Neural cell (in vitro differentiated cells): ENCODE measurements at regions not wholly inside any gene's neighbourhood (a gene's known extent, or its start where the extent isn't known, plus 50 kb on each side); places are given as distances from the start of the nearest gene placed in this dataset.

ENCODE experiments used
- H2AFZ ChIP-seq: fragments of 200-600, 300-800 bp; sonication (generic), shearing (Covaris generic); 2 replicates; pipeline ENCODE4 v1.6.0; 2014; ENCODE audit warnings: low read depth, mild to moderate bottlenecking, antibody characterized with exemption, low read length, moderate library complexity
- H3F3A ChIP-seq: fragments of 200-600 bp; shearing (Covaris generic); 2 replicates; pipeline ENCODE4 v1.6.1; 2016; ENCODE audit warnings: mild to moderate bottlenecking, moderate library complexity, mixed read lengths, antibody characterized with exemption, low read length; ENCODE audit not compliant: insufficient read depth, poor library complexity, severe bottlenecking
- H3K27ac ChIP-seq: fragments of 200-600, 300-800 bp; sonication (generic), shearing (Covaris generic); 2 replicates; pipeline ENCODE4 v1.5.1; 2014; ENCODE audit warnings: mild to moderate bottlenecking, low read length, moderate library complexity
- H3K27me3 ChIP-seq: fragments of 300-800, 200-600 bp; sonication (generic), shearing (Covaris generic); 2 replicates; pipeline ENCODE4 v1.6.0; 2014; ENCODE audit warnings: mild to moderate bottlenecking, low read depth, low read length, moderate library complexity; ENCODE audit not compliant: insufficient read depth
- H3K36me3 ChIP-seq: fragments of 300-800, 200-600 bp; sonication (generic), shearing (Covaris generic); 2 replicates; pipeline ENCODE4 v1.5.1; 2014; ENCODE audit warnings: mild to moderate bottlenecking, antibody characterized with exemption, low read length, moderate library complexity; ENCODE audit not compliant: insufficient read depth
- H3K4me2 ChIP-seq: fragments of 300-800, 200-600 bp; sonication (generic), shearing (Covaris generic); 2 replicates; pipeline ENCODE4 v1.6.0; 2014; ENCODE audit warnings: mild to moderate bottlenecking, low read length
- H3K4me3 ChIP-seq: fragments of 300-800, 200-600 bp; sonication (generic), shearing (Covaris generic); 2 replicates; pipeline ENCODE4 v1.5.1; 2014; ENCODE audit warnings: mild to moderate bottlenecking, low read length, moderate library complexity
- H3K79me2 ChIP-seq: fragments of 200-600 bp; shearing (Covaris generic); replicated peaks from 2 replicates; pipeline ENCODE4 v1.6.0; 2014; ENCODE audit warnings: mild to moderate bottlenecking, low read length, moderate library complexity; ENCODE audit not compliant: insufficient read depth
- H3K9ac ChIP-seq: fragments of 300-800, 200-600 bp; sonication (generic), shearing (Covaris generic); 2 replicates; pipeline ENCODE4 v1.6.1; 2016; ENCODE audit warnings: mild to moderate bottlenecking, low read length, mixed read lengths
- H3K9me2 ChIP-seq: fragments of 200-600 bp; shearing (Covaris generic); 2 replicates; pipeline ENCODE4 v1.6.1; 2016; ENCODE audit warnings: mild to moderate bottlenecking, low read length, mixed read lengths; ENCODE audit not compliant: insufficient read depth
- H3K9me3 ChIP-seq: fragments of 200-600, 300-800 bp; sonication (generic), shearing (Covaris generic); 2 replicates; pipeline ENCODE4 v1.6.1; 2016; ENCODE audit warnings: mild to moderate bottlenecking, mixed run types, low read length, moderate library complexity, mixed read lengths
- H4K20me1 ChIP-seq: fragments of 200-600 bp; shearing (Covaris generic); 2 replicates; pipeline ENCODE4 v1.6.1; 2016; ENCODE audit warnings: mild to moderate bottlenecking, mixed run types; ENCODE audit not compliant: insufficient read depth
- CTCF ChIP-seq: fragments of 450-650 bp; IDR thresholded peaks from 2 replicates; pipeline ENCODE4 v1.5.1; 2014; ENCODE audit warnings: antibody characterized with exemption, mild to moderate bottlenecking, moderate library complexity; ENCODE audit not compliant: poor library complexity, severe bottlenecking
- EP300 ChIP-seq: fragments of 450-650 bp; conservative IDR thresholded peaks from 2 replicates; pipeline ENCODE4 v1.6.1; 2014; ENCODE audit warnings: antibody characterized with exemption, mild to moderate bottlenecking, moderate library complexity; ENCODE audit not compliant: poor library complexity, severe bottlenecking
- EZH2 ChIP-seq: fragments of 200-600, 300-800 bp; shearing (Covaris generic), sonication (generic); IDR thresholded peaks from 2 replicates; pipeline ENCODE4 v1.6.1; 2014; ENCODE audit warnings: antibody characterized with exemption, low read length, borderline replicate concordance, mild to moderate bottlenecking; ENCODE audit not compliant: insufficient read depth, poor library complexity, severe bottlenecking
- MXI1 ChIP-seq: fragments of 450-650 bp; conservative IDR thresholded peaks from 2 replicates; pipeline ENCODE4 v1.6.1; 2014; ENCODE audit warnings: antibody characterized with exemption, mild to moderate bottlenecking; ENCODE audit not compliant: poor library complexity, severe bottlenecking
- POLR2AphosphoS5 ChIP-seq: IDR thresholded peaks from 2 replicates; pipeline ENCODE4 v1.6.1; 2012
- RAD21 ChIP-seq: fragments of 450-650 bp; conservative IDR thresholded peaks from 2 replicates; pipeline ENCODE4 v1.6.1; 2014; ENCODE audit warnings: antibody characterized with exemption, mild to moderate bottlenecking, moderate library complexity
- REST ChIP-seq: IDR thresholded peaks from 2 replicates; pipeline ENCODE4 v1.6.1; 2012; ENCODE audit warnings: borderline replicate concordance
- SMC3 ChIP-seq: fragments of 450-650 bp; conservative IDR thresholded peaks from 2 replicates; pipeline ENCODE4 v1.6.1; 2014; ENCODE audit warnings: antibody characterized with exemption, mild to moderate bottlenecking, moderate library complexity; ENCODE audit not compliant: poor library complexity
- TAF1 ChIP-seq: IDR thresholded peaks from 2 replicates; pipeline ENCODE4 v1.6.1; 2012; ENCODE audit warnings: low read depth

GRCh38 chr22:48556222-48556621 lies 1271.5 kb downstream of the BRD1 start:
- Histone ChIP-seq H3K36me3 (no peaks in the 10 kb centered on the region), H2AFZ (no peak overlapping the region), H3K79me2 (no peaks in the 10 kb centered on the region), H3K9me3 (no peaks in the 10 kb centered on the region), H3F3A (no peaks in the 10 kb centered on the region), H3K4me2 (no peak overlapping the region), H3K9me2 (no peaks in the 10 kb centered on the region), H3K27me3 (no peaks in the 10 kb centered on the region), H4K20me1 (no peaks in the 10 kb centered on the region), H3K9ac (no peak overlapping the region), H3K4me3 (no peak overlapping the region), H3K27ac (no peak overlapping the region)
- TF ChIP-seq MXI1 (no peak), REST (no peak), POLR2AphosphoS5 (no peak), EP300 (no peak), TAF1 (no peak), EZH2 (no peak), SMC3 (no peak), CTCF (no peak), RAD21 (no peak)

- Histone ChIP-seq H3K9me3 (no peaks in the 10 kb centered on the region), H3F3A (no peaks in the 10 kb centered on the region), H3K27me3 (no peaks in the 10 kb centered on the region), H3K79me2 (no peaks in the 10 kb centered on the region), H3K4me2 (no peak overlapping the region), H4K20me1 (no peaks in the 10 kb centered on the region), H2AFZ (no peak overlapping the region), H3K36me3 (no peaks in the 10 kb centered on the region), H3K9ac (no peak overlapping the region), H3K4me3 (no peak overlapping the region), H3K27ac (no peak overlapping the region), H3K9me2 (no peaks in the 10 kb centered on the region)
- TF ChIP-seq EP300 = no peak
- TF ChIP-seq RAD21 = no peak
- no peak for TF ChIP-seq TAF1
- no peak for TF ChIP-seq EZH2
- no peak for TF ChIP-seq SMC3
- no peak for TF ChIP-seq CTCF
- TF ChIP-seq REST = no peak
- no peak for TF ChIP-seq MXI1
- no peak for TF ChIP-seq POLR2AphosphoS5
Observed at GRCh38 chr22:48555606-48556005, 1272.1 kb downstream of the BRD1 start.
